Liver (tissue), 8 donors: ENCODE measurements at regions not wholly inside any gene's neighbourhood (a gene's known extent, or its start where the extent isn't known, plus 50 kb on each side); places are given as distances from the start of the nearest gene placed in this dataset.

Experiments used
- DNase-seq: peaks from one replicate; pipeline ENCODE4 v3.0.0-alpha.2; 2017; ENCODE audit warnings: low spot score
- H3K27ac ChIP-seq, 2 donors: one replicate each; pipeline ENCODE4 v1.7.0; 2013; ENCODE audit warnings: inconsistent platforms in 2 of 2, low read length in 2 of 2, control low read depth in 1 of 2, low read depth in 1 of 2, mild to moderate bottlenecking in 1 of 2
- H3K27me3 ChIP-seq, 4 donors: one replicate each; pipeline versions ENCODE4 v1.6.1 to v1.7.0; 2013; ENCODE audit warnings: low read length in 3 of 4, inconsistent platforms in 1 of 4, mild to moderate bottlenecking in 1 of 4, moderate library complexity in 1 of 4; ENCODE audit not compliant: control insufficient read depth in 4 of 4, insufficient read depth in 4 of 4
- H3K36me3 ChIP-seq, 4 donors: one replicate each; pipeline versions ENCODE4 v1.6.1 to v1.7.0; 2013; ENCODE audit warnings: low read length in 3 of 4, mild to moderate bottlenecking in 3 of 4, low read depth in 1 of 4, moderate library complexity in 1 of 4; ENCODE audit not compliant: control insufficient read depth in 4 of 4, insufficient read depth in 3 of 4
- H3K4me1 ChIP-seq, 4 donors: one replicate each; pipeline versions ENCODE4 v1.6.1 to v1.7.0; 2013; ENCODE audit warnings: low read length in 3 of 4, mild to moderate bottlenecking in 3 of 4, moderate library complexity in 1 of 4; ENCODE audit not compliant: control insufficient read depth in 4 of 4, insufficient read depth in 4 of 4
- H3K4me3 ChIP-seq, 3 donors: one replicate each; pipeline versions ENCODE4 v1.6.1 to v1.7.0; 2013; ENCODE audit warnings: low read length in 3 of 3, control low read depth in 1 of 3, low read depth in 1 of 3, mild to moderate bottlenecking in 1 of 3
- H3K9ac ChIP-seq, 2 donors: one replicate each; pipeline ENCODE4 v1.7.0; 2013; ENCODE audit warnings: low read length in 2 of 2, mild to moderate bottlenecking in 2 of 2, moderate library complexity in 2 of 2, control low read depth in 1 of 2, low read depth in 1 of 2
- H3K9me3 ChIP-seq, 4 donors: one replicate each; pipeline versions ENCODE4 v1.6.1 to v1.7.0; 2013; ENCODE audit warnings: low read length in 3 of 4; ENCODE audit not compliant: control insufficient read depth in 4 of 4
- CTCF ChIP-seq: fragments of 150-350 bp; IDR thresholded peaks from 2 replicates; pipeline ENCODE4 v1.5.1; 2017; ENCODE audit warnings: improper control_type of control experiment, low read depth, low read length; ENCODE audit not compliant: missing input control
- EGR1 ChIP-seq, 2 donors: IDR thresholded peaks; 2 replicates each; pipeline ENCODE4 v1.6.1; 2016 to 2018; ENCODE audit warnings: antibody characterized with exemption in 2 of 2, low read depth in 2 of 2
- FOXA1 ChIP-seq: IDR thresholded peaks from 2 replicates; pipeline ENCODE4 v1.6.1; 2016; ENCODE audit warnings: antibody characterized with exemption
- FOXA2 ChIP-seq: IDR thresholded peaks from 2 replicates; pipeline ENCODE4 v1.6.1; 2016; ENCODE audit warnings: antibody characterized with exemption
- GABPA ChIP-seq, 2 donors: IDR thresholded peaks in 1 of 2; conservative IDR thresholded peaks in 1 of 2; 2 replicates each; pipeline ENCODE4 v1.6.1; 2016; ENCODE audit warnings: antibody characterized with exemption in 2 of 2, mild to moderate bottlenecking in 1 of 2, moderate library complexity in 1 of 2
- HNF4A ChIP-seq, 2 donors: conservative IDR thresholded peaks; 2 replicates each; pipeline ENCODE4 v1.6.1; 2016; ENCODE audit warnings: antibody characterized with exemption in 2 of 2, mild to moderate bottlenecking in 2 of 2
- HNF4G ChIP-seq: IDR thresholded peaks from 2 replicates; pipeline ENCODE4 v1.6.1; 2016; ENCODE audit warnings: antibody characterized with exemption
- JUND ChIP-seq, 2 donors: IDR thresholded peaks; 2 replicates each; pipeline ENCODE4 v1.6.1; 2016; ENCODE audit warnings: antibody characterized with exemption in 2 of 2
- MAX ChIP-seq: IDR thresholded peaks from 2 replicates; pipeline ENCODE4 v1.6.1; 2016; ENCODE audit warnings: antibody characterized with exemption
- NR2F2 ChIP-seq: IDR thresholded peaks from 2 replicates; pipeline ENCODE4 v1.6.1; 2016; ENCODE audit warnings: antibody characterized with exemption
- RAD21 ChIP-seq, 2 donors: IDR thresholded peaks; 2 replicates each; pipeline ENCODE4 v1.6.1; 2016; ENCODE audit warnings: antibody characterized with exemption in 2 of 2, mild to moderate bottlenecking in 2 of 2
- REST ChIP-seq: IDR thresholded peaks from 2 replicates; pipeline ENCODE4 v1.6.1; 2016; ENCODE audit warnings: antibody characterized with exemption, mild to moderate bottlenecking
- SP1 ChIP-seq: IDR thresholded peaks from 2 replicates; pipeline ENCODE4 v1.6.1; 2018; ENCODE audit warnings: antibody characterized with exemption, mild to moderate bottlenecking
- ZBTB33 ChIP-seq: IDR thresholded peaks from 2 replicates; pipeline ENCODE4 v1.6.1; 2016; ENCODE audit warnings: antibody characterized with exemption
- WGBS: extraction: QIAGEN DNeasy Blood & Tissue Kit; methylation state at CpG from one replicate; pipeline ENCODE4 v1.1.7; 2013; 5-methylcytosine and 5-hydroxymethylcytosine counted together
- donor health status: healthy.
- donor health status: healthy.
- donor health status: healthy.
- donor health status: healthy.
- donor health status: healthy.

GRCh38 chr1:163824490-163824889 lies 502.7 kb downstream of the NUF2 start:
- peaks cover 0 to 4% (median 0%) of the 10 kb centered on the region in 4 donors for H3K9me3 ChIP-seq
- TF ChIP-seq GABPA (IDR thresholded peaks at IDR 0.05 in 1 of 2, conservative IDR thresholded peaks at IDR 0.05 in 1 of 2) (no peak), SP1 (no peak), FOXA2 (no peak), JUND (IDR thresholded peaks at IDR 0.05) (no peak), MAX (no peak), NR2F2 (no peak)
- H3K4me3 ChIP-seq: no peak overlapping the region
- no peak for DNase-seq
- WGBS: 89% methylated on average over 3 of the region's 3 CpGs
- no peak overlapping the region for H3K9ac ChIP-seq
- no peak overlapping the region for H3K27ac ChIP-seq
- H3K36me3 ChIP-seq: no peaks in the 10 kb centered on the region
- H3K27me3 ChIP-seq: peaks cover 0 to 2% (median 0%) of the 10 kb centered on the region in 4 donors
- no peaks in the 10 kb centered on the region for H3K4me1 ChIP-seq

- Histone ChIP-seq H3K27ac (no peak overlapping the region), H3K27me3 (peaks cover 0 to 2% (median 0%) of the 10 kb centered on the region in 4 donors), H3K9me3 (peaks cover 0 to 4% (median 0%) of the 10 kb centered on the region in 4 donors), H3K4me3 (no peak overlapping the region), H3K36me3 (no peaks in the 10 kb centered on the region), H3K4me1 (no peaks in the 10 kb centered on the region), H3K9ac (no peak overlapping the region)
- no peak for TF ChIP-seq RAD21 (IDR thresholded peaks at IDR 0.05)
- TF ChIP-seq CTCF: no peak
- TF ChIP-seq EGR1 (IDR thresholded peaks at IDR 0.05; ENCODE audit: low read depth in 2 of 2): no peak
- no peak for TF ChIP-seq NR2F2
- TF ChIP-seq FOXA1: no peak
- TF ChIP-seq HNF4A (conservative IDR thresholded peaks at IDR 0.05): no peak
- TF ChIP-seq ZBTB33: no peak
- no peak for TF ChIP-seq HNF4G
- TF ChIP-seq REST: no peak
- WGBS: 76% methylated on average over 3 of the region's 3 CpGs
- no peak for DNase-seq
Observed at GRCh38 chr1:163826500-163826899, 504.7 kb downstream of the NUF2 start.
